ENCODE measurements at regions not wholly inside any gene's neighbourhood (a gene's known extent, or its start where the extent isn't known, plus 50 kb on each side); places are given as distances from the start of the nearest gene placed in this dataset.

DNA sequence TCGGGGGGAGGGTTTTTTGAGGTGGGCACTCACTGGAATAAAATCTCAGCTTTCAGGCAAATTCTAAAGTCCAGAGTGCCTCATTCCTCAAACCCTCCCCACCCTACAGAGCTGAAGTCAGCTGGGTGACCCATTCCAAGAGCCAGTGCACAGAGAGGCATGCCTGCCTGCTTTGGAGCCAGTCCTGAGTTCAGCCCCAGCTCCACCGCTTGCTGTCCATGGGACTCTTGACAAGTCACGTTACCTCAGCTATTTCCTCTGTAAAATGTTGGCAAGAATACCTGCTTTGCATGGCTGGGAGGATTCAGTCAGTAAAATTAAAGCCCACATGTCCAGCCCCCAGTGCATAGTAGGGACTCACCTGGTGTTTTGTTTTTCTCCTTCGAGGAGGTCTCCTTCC lies 125.9 kb upstream of the PJA1 start:
- DNase-seq (no peak), ATAC-seq (no peak)
- TF ChIP-seq, protein P1, sequence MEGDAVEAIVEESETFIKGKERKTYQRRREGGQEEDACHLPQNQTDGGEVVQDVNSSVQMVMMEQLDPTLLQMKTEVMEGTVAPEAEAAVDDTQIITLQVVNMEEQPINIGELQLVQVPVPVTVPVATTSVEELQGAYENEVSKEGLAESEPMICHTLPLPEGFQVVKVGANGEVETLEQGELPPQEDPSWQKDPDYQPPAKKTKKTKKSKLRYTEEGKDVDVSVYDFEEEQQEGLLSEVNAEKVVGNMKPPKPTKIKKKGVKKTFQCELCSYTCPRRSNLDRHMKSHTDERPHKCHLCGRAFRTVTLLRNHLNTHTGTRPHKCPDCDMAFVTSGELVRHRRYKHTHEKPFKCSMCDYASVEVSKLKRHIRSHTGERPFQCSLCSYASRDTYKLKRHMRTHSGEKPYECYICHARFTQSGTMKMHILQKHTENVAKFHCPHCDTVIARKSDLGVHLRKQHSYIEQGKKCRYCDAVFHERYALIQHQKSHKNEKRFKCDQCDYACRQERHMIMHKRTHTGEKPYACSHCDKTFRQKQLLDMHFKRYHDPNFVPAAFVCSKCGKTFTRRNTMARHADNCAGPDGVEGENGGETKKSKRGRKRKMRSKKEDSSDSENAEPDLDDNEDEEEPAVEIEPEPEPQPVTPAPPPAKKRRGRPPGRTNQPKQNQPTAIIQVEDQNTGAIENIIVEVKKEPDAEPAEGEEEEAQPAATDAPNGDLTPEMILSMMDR (IDR thresholded peaks at IDR 0.05), result no peak
- TF ChIP-seq POLR2A (IDR thresholded peaks at IDR 0.05), result no peak
- 36 to 50% methylated on average over 1 to 3 of the region's 4 CpGs for WGBS, 2 donors
- intact Hi-C loops (cut with DNase I), result no loop called here
- Histone ChIP-seq H3K27me3 (no peaks in the 10 kb centered on the region), H3K36me3 (replicated peaks in 1 of 2; ENCODE audit: insufficient read depth in 1 of 2, low read depth in 2 of 2) (no peaks in the 10 kb centered on the region), H3K4me3 (no peak overlapping the region), H3K9me3 (no peaks in the 10 kb centered on the region), H3K4me1 (peaks cover 2% of the 10 kb centered on the region), H3K27ac (no peak overlapping the region)

DNA sequence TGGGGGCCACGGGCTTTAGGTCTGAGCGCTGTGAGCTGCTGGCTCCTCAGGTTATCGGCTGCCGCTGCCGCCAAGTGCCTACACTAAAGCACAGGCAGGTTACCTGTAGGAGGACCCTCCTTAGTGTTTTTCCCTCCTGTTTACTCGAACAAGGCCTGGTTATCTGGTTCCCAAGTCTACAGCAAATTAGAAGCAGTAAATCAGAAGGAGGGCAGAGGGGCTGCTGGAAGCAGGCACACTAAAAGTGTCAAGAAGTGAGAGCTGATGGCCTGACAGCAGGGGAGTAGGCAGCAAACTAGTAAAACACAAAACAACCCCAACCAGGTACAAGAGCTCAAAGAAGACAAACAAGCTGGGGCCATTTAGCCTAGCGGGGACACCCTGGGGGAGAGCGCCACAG lies 125.0 kb upstream of the PJA1 start:
- H3K36me3 ChIP-seq (replicated peaks in 1 of 2; ENCODE audit: insufficient read depth in 1 of 2, low read depth in 2 of 2), result no peaks in the 10 kb centered on the region
- H3K4me1 ChIP-seq, result peaks cover 7% of the 10 kb centered on the region
- TF ChIP-seq POLR2A (IDR thresholded peaks at IDR 0.05), result no peak
- TF ChIP-seq, protein P1 (IDR thresholded peaks at IDR 0.05), result no peak
- H3K9me3 ChIP-seq, result no peaks in the 10 kb centered on the region
- H3K27ac ChIP-seq, result no peak overlapping the region
- WGBS, 2 donors, result 67 to 100% methylated on average over 2 of the region's 8 CpGs
- intact Hi-C loops (cut with DNase I), result no loop called here
- ATAC-seq, result no peak
- no peak for DNase-seq
- H3K4me3 ChIP-seq, result no peak overlapping the region
- H3K27me3 ChIP-seq, result no peaks in the 10 kb centered on the region

DNA sequence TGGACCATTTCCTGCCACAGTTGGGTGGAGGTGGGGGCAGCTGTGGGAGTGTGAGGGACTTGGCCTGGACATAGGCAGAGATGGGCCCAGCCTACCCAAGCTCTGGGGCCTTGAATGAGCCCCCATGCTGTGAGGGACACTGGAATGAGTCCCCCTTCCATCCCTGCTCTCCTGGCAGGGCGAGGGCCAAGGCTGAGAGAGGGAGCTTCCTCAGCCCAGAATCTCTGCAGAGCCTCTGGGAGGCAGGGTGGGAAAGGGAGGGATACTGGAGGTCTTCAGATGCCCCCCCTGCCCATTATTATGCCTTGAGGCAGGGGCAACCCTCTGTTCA lies 124.5 kb upstream of the PJA1 start:
- WGBS, 2 donors, result no CpG with 5 or more reads among the region's 1 CpG
- intact Hi-C loops (cut with DNase I), result loop anchor here (5.0 kb wide), 1 partner anchor 457 kb away; no protein-coding TSS in a partner anchor

DNA sequence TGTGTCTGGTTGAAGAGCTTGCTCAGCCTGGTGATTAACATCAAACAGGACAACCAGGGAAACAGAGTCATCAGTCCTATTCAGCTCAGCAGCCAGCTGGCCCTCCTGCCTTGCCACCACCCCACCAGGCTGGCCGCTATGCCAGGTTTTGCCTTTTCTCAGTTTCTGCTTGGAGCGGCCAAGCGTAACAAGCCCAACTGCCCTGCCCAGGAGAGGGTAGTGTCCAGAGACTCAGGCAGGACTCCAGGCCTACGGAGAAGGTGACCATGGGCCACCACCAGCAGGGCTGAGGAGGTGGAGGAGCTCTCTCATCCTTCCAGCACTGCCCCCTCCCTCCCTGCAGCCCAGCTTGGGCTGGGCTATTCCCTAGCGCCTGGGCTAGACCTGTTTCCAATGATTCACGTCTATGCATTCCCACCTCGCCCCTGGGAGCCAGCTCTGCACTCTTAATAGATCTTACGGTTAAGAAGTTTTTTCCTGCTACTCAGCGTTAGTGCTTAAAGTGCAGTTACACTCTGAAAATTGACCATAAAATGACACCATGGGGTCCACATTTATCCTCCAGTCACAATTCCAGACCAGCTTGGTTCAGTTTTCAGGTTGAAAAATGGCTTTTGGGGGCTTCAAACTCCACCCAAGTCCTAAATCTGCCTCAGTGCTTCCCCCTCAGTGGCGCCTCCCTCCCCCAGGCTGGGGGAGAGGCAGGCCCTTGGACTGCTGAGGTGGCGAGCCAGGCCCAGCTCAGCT lies 124.0 kb upstream of the PJA1 start:
- intact Hi-C loops (cut with DNase I), result loop anchor here (5.0 kb wide), 1 partner anchor 457 kb away; no protein-coding TSS in a partner anchor
- Histone ChIP-seq H3K27ac (no peak overlapping the region), H3K27me3 (no peaks in the 10 kb centered on the region)

More for the DNA sequence above, 124.5 kb upstream of the PJA1 start:
- no peak overlapping the region for H3K27ac ChIP-seq
- no peaks in the 10 kb centered on the region for H3K9me3 ChIP-seq
- no peak for DNase-seq
- no peaks in the 10 kb centered on the region for H3K36me3 ChIP-seq (replicated peaks in 1 of 2; ENCODE audit: insufficient read depth in 1 of 2, low read depth in 2 of 2)
- no peak for TF ChIP-seq POLR2A (IDR thresholded peaks at IDR 0.05)
- TF ChIP-seq, protein P1 (IDR thresholded peaks at IDR 0.05), result no peak
- no peak overlapping the region for H3K4me3 ChIP-seq
- no peak for ATAC-seq
- H3K27me3 ChIP-seq, result no peaks in the 10 kb centered on the region
- H3K4me1 ChIP-seq, result peaks cover 7% of the 10 kb centered on the region

More for the DNA sequence above, 124.0 kb upstream of the PJA1 start:
- Histone ChIP-seq H3K9me3 (no peaks in the 10 kb centered on the region), H3K4me3 (no peak overlapping the region), H3K36me3 (replicated peaks in 1 of 2; ENCODE audit: insufficient read depth in 1 of 2, low read depth in 2 of 2) (no peaks in the 10 kb centered on the region), H3K4me1 (peaks cover 7% of the 10 kb centered on the region)
- no peak for TF ChIP-seq POLR2A (IDR thresholded peaks at IDR 0.05)
- TF ChIP-seq, protein P1 (IDR thresholded peaks at IDR 0.05), result no peak
- 84 to 88% methylated on average over 8 of the region's 11 CpGs for WGBS, 2 donors
- ATAC-seq (no peak), DNase-seq (no peak)

All from body of pancreas (tissue), 4 donors.